ENCODE measurements at regions not wholly inside any gene's neighbourhood (a gene's known extent, or its start where the extent isn't known, plus 50 kb on each side); places are given as distances from the start of the nearest gene placed in this dataset.

GRCh38 chr11:116104498-116105174 lies 600.4 kb upstream of the CADM1 start:
- Mint-ChIP-seq H3K27me3 (no peaks in the 10 kb centered on the region), H3K4me3 (no peak overlapping the region), H3K9me3 (no peaks in the 10 kb centered on the region), H3K27ac (no peak overlapping the region), H3K36me3 (ENCODE audit: low read depth) (no peaks in the 10 kb centered on the region), H3K4me1 (no peaks in the 10 kb centered on the region)
- POLR2A ChIA-PET: no interaction called here
- CTCF ChIA-PET: interaction anchor here (1.0 kb wide), 1 partner anchor 23 kb away, joined by 4 read pairs; no protein-coding TSS in a partner anchor
- DNase-seq: no peak

DNA sequence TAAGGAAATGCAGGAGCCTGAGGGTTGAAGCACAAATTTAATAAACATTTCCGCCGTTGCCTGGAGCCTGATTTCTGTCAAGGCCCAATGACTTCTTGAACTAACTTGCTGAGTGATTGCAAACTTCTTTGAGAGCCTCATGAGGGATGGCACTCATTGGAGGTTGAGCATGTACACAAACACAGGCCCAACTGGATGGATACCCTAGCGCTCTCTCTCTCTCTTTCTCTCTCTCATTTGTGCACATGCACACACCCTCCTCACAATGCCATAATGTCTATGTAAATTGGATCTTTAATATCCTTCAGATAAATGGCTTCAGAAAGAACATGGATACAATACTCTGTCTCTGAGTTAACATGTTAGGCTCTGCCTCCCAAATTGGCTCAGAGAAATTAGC lies 597.7 kb upstream of the CADM1 start:
- no peak overlapping the region for H3K27ac Mint-ChIP-seq
- CTCF ChIA-PET: no interaction called here
- no peaks in the 10 kb centered on the region for H3K36me3 Mint-ChIP-seq (ENCODE audit: low read depth)
- no peaks in the 10 kb centered on the region for H3K4me1 Mint-ChIP-seq
- no peaks in the 10 kb centered on the region for H3K27me3 Mint-ChIP-seq
- POLR2A ChIA-PET: no interaction called here
- H3K4me3 Mint-ChIP-seq: no peak overlapping the region
- DNase-seq: no peak
- H3K9me3 Mint-ChIP-seq: no peaks in the 10 kb centered on the region

GRCh38 chr11:116100016-116100415 lies 595.8 kb upstream of the CADM1 start:
- ChIA-PET CTCF (no interaction called here), POLR2A (no interaction called here)
- Mint-ChIP-seq H3K36me3 (ENCODE audit: low read depth) (no peaks in the 10 kb centered on the region), H3K4me1 (no peaks in the 10 kb centered on the region), H3K9me3 (no peaks in the 10 kb centered on the region), H3K27ac (no peak overlapping the region), H3K27me3 (no peaks in the 10 kb centered on the region), H3K4me3 (no peak overlapping the region)
- DNase-seq: no peak

GRCh38 chr11:116099541-116099940 lies 595.3 kb upstream of the CADM1 start:
- no peaks in the 10 kb centered on the region for H3K4me1 Mint-ChIP-seq
- ChIA-PET CTCF (no interaction called here), POLR2A (no interaction called here)
- no peaks in the 10 kb centered on the region for H3K36me3 Mint-ChIP-seq (ENCODE audit: low read depth)
- no peak for DNase-seq
- H3K9me3 Mint-ChIP-seq: no peaks in the 10 kb centered on the region
- H3K4me3 Mint-ChIP-seq: no peak overlapping the region
- H3K27ac Mint-ChIP-seq: no peak overlapping the region
- no peaks in the 10 kb centered on the region for H3K27me3 Mint-ChIP-seq

- H3K4me1 Mint-ChIP-seq: no peaks in the 10 kb centered on the region
- no peaks in the 10 kb centered on the region for H3K9me3 Mint-ChIP-seq
- no peaks in the 10 kb centered on the region for H3K27me3 Mint-ChIP-seq
- H3K36me3 Mint-ChIP-seq (ENCODE audit: low read depth): no peaks in the 10 kb centered on the region
- no peak for DNase-seq
- POLR2A ChIA-PET: interaction anchor here (0.5 kb wide), 1 partner anchor 24 kb away, joined by 4 read pairs; no protein-coding TSS in a partner anchor
- H3K27ac Mint-ChIP-seq: no peak overlapping the region
- CTCF ChIA-PET: no interaction called here
- no peak overlapping the region for H3K4me3 Mint-ChIP-seq
These were observed 592.2 kb upstream of the CADM1 start for GRCh38 chr11:116096272-116096995.

DNA sequence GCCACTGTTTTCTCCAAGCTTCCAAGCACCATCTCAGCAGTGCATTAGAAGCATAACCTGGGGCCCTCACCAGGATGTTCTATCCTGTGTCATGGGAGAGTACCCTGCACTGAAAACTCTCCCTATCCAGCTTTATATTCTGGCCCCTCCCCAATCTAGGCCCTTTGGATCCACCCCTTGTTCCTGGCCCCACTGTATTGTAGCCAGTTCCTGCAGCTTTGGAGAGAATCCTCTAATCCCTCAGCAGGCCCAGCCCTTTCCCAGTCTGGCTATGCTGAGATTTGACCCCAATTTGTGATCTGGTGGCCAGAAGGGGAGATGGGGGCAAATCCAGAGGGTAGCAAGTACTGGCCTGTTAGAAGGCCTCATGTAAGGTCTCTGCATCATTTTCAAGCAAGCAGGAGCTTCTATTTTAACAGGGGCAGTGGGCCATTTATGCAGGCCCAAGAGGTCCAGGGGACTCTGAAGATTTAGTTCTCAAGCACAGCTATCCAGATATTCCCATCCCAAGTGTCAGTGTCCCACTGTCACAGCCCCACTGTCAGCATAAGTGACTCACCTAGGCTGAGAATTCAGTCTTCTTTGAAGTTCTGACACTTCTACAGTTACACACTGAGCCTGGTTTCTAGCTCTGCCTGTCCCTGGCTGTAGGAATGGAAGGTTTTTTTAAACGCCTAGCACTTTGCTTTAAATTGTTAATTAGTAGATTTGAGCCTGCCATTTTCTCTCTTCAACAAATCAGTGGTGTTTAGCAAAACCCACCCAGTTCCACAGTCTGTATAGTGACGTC lies 589.5 kb upstream of the CADM1 start:
- ChIA-PET CTCF (no interaction called here), POLR2A (no interaction called here)
- no peaks in the 10 kb centered on the region for H3K4me1 Mint-ChIP-seq
- no peak for DNase-seq
- no peak overlapping the region for H3K4me3 Mint-ChIP-seq
- no peak overlapping the region for H3K27ac Mint-ChIP-seq
- no peaks in the 10 kb centered on the region for H3K9me3 Mint-ChIP-seq
- no peaks in the 10 kb centered on the region for H3K27me3 Mint-ChIP-seq
- H3K36me3 Mint-ChIP-seq (ENCODE audit: low read depth): no peaks in the 10 kb centered on the region

- DNase-seq: no peak
- CTCF ChIA-PET: no interaction called here
- Mint-ChIP-seq H3K27ac (no peak overlapping the region), H3K4me3 (no peak overlapping the region), H3K9me3 (no peaks in the 10 kb centered on the region), H3K27me3 (no peaks in the 10 kb centered on the region), H3K4me1 (no peaks in the 10 kb centered on the region), H3K36me3 (ENCODE audit: low read depth) (no peaks in the 10 kb centered on the region)
- POLR2A ChIA-PET: no interaction called here
These were observed 588.9 kb upstream of the CADM1 start for GRCh38 chr11:116093065-116093464.

DNA sequence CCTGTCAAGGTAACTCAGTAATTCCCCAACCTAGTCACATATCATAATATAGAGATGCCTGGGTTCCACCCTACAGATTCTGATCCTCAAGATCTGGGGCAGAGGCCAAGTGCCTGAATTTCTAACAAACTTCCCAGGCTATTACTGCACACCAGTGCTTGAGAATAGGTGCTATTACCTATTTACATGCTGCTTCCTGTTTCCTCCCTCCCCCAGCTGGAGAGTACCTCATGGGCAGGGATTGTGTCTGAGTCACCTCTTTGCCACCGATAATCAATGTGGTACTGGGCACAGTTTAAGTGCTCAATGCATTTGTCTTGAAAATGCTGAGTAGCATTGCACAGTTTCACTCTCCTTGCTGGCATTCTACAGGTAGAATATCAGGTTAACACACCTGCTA lies 582.2 kb upstream of the CADM1 start:
- Mint-ChIP-seq H3K36me3 (ENCODE audit: low read depth) (no peaks in the 10 kb centered on the region), H3K27me3 (no peaks in the 10 kb centered on the region), H3K4me3 (no peak overlapping the region), H3K27ac (no peak overlapping the region), H3K4me1 (no peaks in the 10 kb centered on the region), H3K9me3 (no peaks in the 10 kb centered on the region)
- ChIA-PET CTCF (no interaction called here), POLR2A (no interaction called here)
- no peak for DNase-seq

GRCh38 chr11:116085031-116085635 lies 580.9 kb upstream of the CADM1 start:
- ChIA-PET POLR2A (no interaction called here), CTCF (no interaction called here)
- Mint-ChIP-seq H3K4me3 (no peak overlapping the region), H3K27ac (no peak overlapping the region), H3K27me3 (no peaks in the 10 kb centered on the region), H3K9me3 (no peaks in the 10 kb centered on the region), H3K36me3 (ENCODE audit: low read depth) (no peaks in the 10 kb centered on the region), H3K4me1 (no peaks in the 10 kb centered on the region)
- DNase-seq: no peak

DNA sequence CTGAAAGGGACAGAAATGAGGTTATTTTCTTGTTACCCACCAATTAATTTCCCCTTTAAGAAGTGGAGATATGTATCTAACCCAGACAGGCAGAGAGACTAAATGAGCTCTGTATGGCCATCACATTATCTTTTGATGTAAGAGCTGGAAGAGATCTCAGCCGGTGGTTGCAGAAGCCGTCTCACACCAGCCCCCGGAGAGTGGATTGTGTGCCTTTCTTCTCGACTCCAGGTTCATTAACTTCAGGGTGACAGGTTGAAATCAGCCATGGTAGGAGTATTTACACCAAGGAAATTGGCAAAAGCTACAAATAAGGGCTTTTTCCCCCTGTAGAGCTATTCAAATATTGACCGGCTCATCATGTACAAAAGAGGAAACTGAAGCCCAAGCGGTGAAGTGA lies 580.3 kb upstream of the CADM1 start:
- Mint-ChIP-seq H3K9me3 (no peaks in the 10 kb centered on the region), H3K4me1 (no peaks in the 10 kb centered on the region), H3K4me3 (no peak overlapping the region), H3K27ac (no peak overlapping the region), H3K36me3 (ENCODE audit: low read depth) (no peaks in the 10 kb centered on the region), H3K27me3 (no peaks in the 10 kb centered on the region)
- ChIA-PET POLR2A (no interaction called here), CTCF (no interaction called here)
- DNase-seq: no peak

DNA sequence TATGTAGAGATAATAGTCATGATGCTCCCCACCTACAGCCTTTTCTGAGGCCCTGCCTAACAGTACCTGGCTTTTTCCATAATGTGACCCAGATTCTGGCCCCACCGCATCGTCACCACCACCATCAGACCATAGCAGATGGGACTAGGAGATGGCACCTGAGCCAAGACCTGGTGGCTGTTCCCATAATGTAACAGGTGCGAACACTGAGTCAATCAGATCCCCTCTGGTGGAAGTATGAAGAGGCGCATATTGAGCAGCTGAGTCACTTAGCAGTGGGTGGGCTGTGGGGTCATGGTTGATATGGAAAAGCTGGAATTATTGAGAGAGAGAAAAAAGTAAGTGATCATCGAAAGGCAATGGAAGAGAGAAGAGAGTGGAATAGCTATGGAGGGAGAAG lies 578.0 kb upstream of the CADM1 start:
- no peak overlapping the region for H3K4me3 Mint-ChIP-seq
- no peaks in the 10 kb centered on the region for H3K9me3 Mint-ChIP-seq

GRCh38 chr11:116079580-116079979 lies 575.4 kb upstream of the CADM1 start:
- no peaks in the 10 kb centered on the region for H3K27me3 Mint-ChIP-seq
- no peak overlapping the region for H3K27ac Mint-ChIP-seq
- ChIA-PET POLR2A (no interaction called here), CTCF (interaction anchor here (0.6 kb wide), 1 partner anchor 13 kb away, joined by 4 read pairs; no protein-coding TSS in a partner anchor)
- DNase-seq: no peak
- H3K4me3 Mint-ChIP-seq: no peak overlapping the region
- H3K9me3 Mint-ChIP-seq: no peaks in the 10 kb centered on the region
- no peaks in the 10 kb centered on the region for H3K36me3 Mint-ChIP-seq (ENCODE audit: low read depth)
- no peaks in the 10 kb centered on the region for H3K4me1 Mint-ChIP-seq

More for the DNA sequence above, 578.0 kb upstream of the CADM1 start:
- POLR2A ChIA-PET: no interaction called here
- no peak overlapping the region for H3K27ac Mint-ChIP-seq
- H3K4me1 Mint-ChIP-seq: no peaks in the 10 kb centered on the region
- no peak for DNase-seq
- CTCF ChIA-PET: no interaction called here
- H3K27me3 Mint-ChIP-seq: no peaks in the 10 kb centered on the region
- H3K36me3 Mint-ChIP-seq (ENCODE audit: low read depth): no peaks in the 10 kb centered on the region

DNA sequence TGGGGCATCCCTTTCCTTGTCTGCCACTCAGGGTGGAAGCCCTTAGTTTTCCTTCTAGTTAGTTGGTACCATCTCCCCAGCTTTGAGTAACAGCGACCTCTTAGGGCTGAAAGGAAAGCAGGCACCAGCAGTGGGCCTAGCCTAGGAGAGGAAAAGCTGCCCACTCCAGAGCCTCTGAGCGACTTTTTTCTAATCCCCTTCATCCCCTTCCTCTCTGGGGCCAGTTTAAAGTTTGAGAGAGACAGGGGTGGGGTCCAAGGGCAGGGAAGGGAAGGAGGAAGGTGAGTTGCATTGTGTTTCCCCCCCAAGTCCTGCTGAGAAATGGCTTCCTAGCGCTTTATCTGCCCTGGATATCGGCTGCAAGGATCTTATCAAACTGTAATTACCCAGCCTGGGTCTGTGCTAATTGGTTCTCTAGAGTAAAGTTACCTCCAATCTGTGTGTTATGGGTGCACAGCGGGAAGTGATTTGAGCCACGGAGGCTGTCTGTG lies 573.9 kb upstream of the CADM1 start:
- ChIA-PET POLR2A (no interaction called here), CTCF (no interaction called here)
- no peaks in the 10 kb centered on the region for H3K9me3 Mint-ChIP-seq
- no peak overlapping the region for H3K4me3 Mint-ChIP-seq
- H3K27ac Mint-ChIP-seq: no peak overlapping the region
- H3K36me3 Mint-ChIP-seq (ENCODE audit: low read depth): no peaks in the 10 kb centered on the region
- no peaks in the 10 kb centered on the region for H3K27me3 Mint-ChIP-seq
- DNase-seq: no peak
- no peaks in the 10 kb centered on the region for H3K4me1 Mint-ChIP-seq

Data from activated CD4-positive, alpha-beta T cell treated with anti-CD3 and anti-CD28 coated beads, Interleukin-2, amount 10 ng/mL, durations not matched to agents 7 days and 5 days (primary cell).